Small intestine (tissue), 7 donors: ENCODE measurements at regions not wholly inside any gene's neighbourhood (a gene's known extent, or its start where the extent isn't known, plus 50 kb on each side); places are given as distances from the start of the nearest gene placed in this dataset.

Experiments used
- DNase-seq, 2 donors: peaks; one replicate each; pipeline versions ENCODE4 v3.0.0 to v3.0.0-alpha.2; 2013
- FAIRE-seq: peaks from 2 replicates; lab custom pipeline; 2012; peaks lifted over from hg19 to GRCh38; lab: Jason Lieb, UNC
- H3K27ac ChIP-seq, 3 donors: one replicate each; pipeline ENCODE4 v1.5.1; 2013; ENCODE audit warnings: low read length in 2 of 3, mild to moderate bottlenecking in 2 of 3, control low read depth in 1 of 3, inconsistent platforms in 1 of 3, low read depth in 1 of 3, moderate library complexity in 1 of 3
- H3K27me3 ChIP-seq, 3 donors: one replicate each; pipeline ENCODE4 v1.6.1; 2013; ENCODE audit warnings: low read length in 3 of 3, inconsistent platforms in 1 of 3; ENCODE audit not compliant: control insufficient read depth in 3 of 3, insufficient read depth in 3 of 3
- H3K36me3 ChIP-seq, 3 donors: one replicate each; pipeline ENCODE4 v1.6.1; 2013; ENCODE audit warnings: low read length in 3 of 3, inconsistent platforms in 1 of 3, low read depth in 1 of 3, mild to moderate bottlenecking in 1 of 3, moderate library complexity in 1 of 3; ENCODE audit not compliant: control insufficient read depth in 3 of 3, insufficient read depth in 2 of 3
- H3K4me1 ChIP-seq, 3 donors: one replicate each; pipeline ENCODE4 v1.6.1; 2013; ENCODE audit warnings: low read length in 2 of 3, inconsistent platforms in 1 of 3, low read depth in 1 of 3, mild to moderate bottlenecking in 1 of 3, moderate library complexity in 1 of 3; ENCODE audit not compliant: control insufficient read depth in 3 of 3, insufficient read depth in 2 of 3
- H3K4me3 ChIP-seq, 3 donors: one replicate each; pipeline ENCODE4 v1.5.1; 2013; ENCODE audit warnings: low read length in 3 of 3, control low read depth in 1 of 3, inconsistent platforms in 1 of 3, low read depth in 1 of 3, mild to moderate bottlenecking in 1 of 3, moderate library complexity in 1 of 3
- H3K9me3 ChIP-seq, 2 donors: one replicate each; pipeline ENCODE4 v1.6.1; 2013; ENCODE audit warnings: low read depth in 1 of 2, low read length in 1 of 2; ENCODE audit not compliant: control insufficient read depth in 2 of 2, insufficient read depth in 1 of 2
- whole genome bisulfite sequencing, 3 donors: extraction: QIAGEN DNeasy Blood & Tissue Kit; methylation state at CpG; one replicate each; pipeline ENCODE4 v1.1.7; 2013; 5-methylcytosine and 5-hydroxymethylcytosine counted together
- donor health status: healthy with polysubstance abuse.
- donor health status: control.
- donor health status: control.
- donor health status: Bipolar disorder and iron deficiency.
- donor health status: healthy.

- no peaks in the 10 kb centered on the region for H3K36me3 ChIP-seq
- no peak for FAIRE-seq
- 64 to 72% (median 66%) methylated on average over 6 of the region's 6 CpGs for whole genome bisulfite sequencing, 3 donors
- H3K4me3 ChIP-seq = no peak overlapping the region
- no peak for DNase-seq
- H3K4me1 ChIP-seq = no peaks in the 10 kb centered on the region
- H3K9me3 ChIP-seq = no peaks in the 10 kb centered on the region
- no peak overlapping the region for H3K27ac ChIP-seq
- H3K27me3 ChIP-seq = no peaks in the 10 kb centered on the region
Measured at GRCh38 chr18:56278421-56279003, 359.9 kb downstream of the TXNL1 start.

GRCh38 chr18:56276466-56276865 lies 361.9 kb downstream of the TXNL1 start:
- Histone ChIP-seq H3K4me1 (no peaks in the 10 kb centered on the region), H3K27ac (no peak overlapping the region), H3K9me3 (no peaks in the 10 kb centered on the region), H3K27me3 (no peaks in the 10 kb centered on the region), H3K4me3 (no peak overlapping the region), H3K36me3 (no peaks in the 10 kb centered on the region)
- DNase-seq (no peak), FAIRE-seq (no peak)
- WGBS, 3 donors = 71 to 74% (median 72%) methylated on average over 3 of the region's 3 CpGs

GRCh38 chr18:56273541-56274219 lies 364.7 kb downstream of the TXNL1 start:
- DNase-seq (no peak), FAIRE-seq (no peak)
- H3K27ac ChIP-seq = no peak overlapping the region
- no peaks in the 10 kb centered on the region for H3K27me3 ChIP-seq
- H3K4me1 ChIP-seq = no peaks in the 10 kb centered on the region
- H3K4me3 ChIP-seq = no peak overlapping the region
- WGBS, 3 donors = 71 to 82% (median 78%) methylated on average over 1 of the region's 1 CpG
- no peaks in the 10 kb centered on the region for H3K36me3 ChIP-seq
- no peaks in the 10 kb centered on the region for H3K9me3 ChIP-seq

GRCh38 chr18:56270671-56271250 lies 367.6 kb downstream of the TXNL1 start:
- Histone ChIP-seq H3K36me3 (no peaks in the 10 kb centered on the region), H3K27me3 (no peaks in the 10 kb centered on the region), H3K9me3 (peaks cover 0 to 2% of the 10 kb centered on the region in 2 donors), H3K4me1 (no peaks in the 10 kb centered on the region), H3K4me3 (no peak overlapping the region), H3K27ac (no peak overlapping the region)
- 93 to 97% (median 95%) methylated on average over 1 of the region's 1 CpG for WGBS, 3 donors
- DNase-seq (no peak), FAIRE-seq (no peak)

- no peak overlapping the region for H3K27ac ChIP-seq
- H3K4me1 ChIP-seq = no peaks in the 10 kb centered on the region
- no peaks in the 10 kb centered on the region for H3K36me3 ChIP-seq
- no peaks in the 10 kb centered on the region for H3K27me3 ChIP-seq
- H3K4me3 ChIP-seq = no peak overlapping the region
- WGBS, 3 donors = 79 to 94% (median 90%) methylated on average over 1 of the region's 1 CpG
- DNase-seq (no peak), FAIRE-seq (no peak)
- H3K9me3 ChIP-seq = peaks cover 0 to 2% of the 10 kb centered on the region in 2 donors
Measured at GRCh38 chr18:56269958-56270357, 368.4 kb downstream of the TXNL1 start.

- FAIRE-seq = no peak
- H3K4me1 ChIP-seq = no peaks in the 10 kb centered on the region
- H3K27ac ChIP-seq = no peak overlapping the region
- H3K9me3 ChIP-seq = peaks cover 0 to 3% of the 10 kb centered on the region in 2 donors
- H3K27me3 ChIP-seq = no peaks in the 10 kb centered on the region
- no peaks in the 10 kb centered on the region for H3K36me3 ChIP-seq
- H3K4me3 ChIP-seq = no peak overlapping the region
- WGBS, 3 donors = 71 to 93% (median 78%) methylated on average over 1 of the region's 1 CpG
- no peak for DNase-seq
Measured at GRCh38 chr18:56268952-56269351, 369.4 kb downstream of the TXNL1 start.

GRCh38 chr18:56267334-56267733 lies 371.1 kb downstream of the TXNL1 start:
- no peak for DNase-seq

GRCh38 chr18:56258178-56258577 lies 380.2 kb downstream of the TXNL1 start:
- H3K4me1 ChIP-seq = no peaks in the 10 kb centered on the region
- no peaks in the 10 kb centered on the region for H3K9me3 ChIP-seq
- no peak overlapping the region for H3K27ac ChIP-seq
- no peak for DNase-seq
- FAIRE-seq = no peak
- no peaks in the 10 kb centered on the region for H3K27me3 ChIP-seq
- no peaks in the 10 kb centered on the region for H3K36me3 ChIP-seq
- H3K4me3 ChIP-seq = no peak overlapping the region
- WGBS, 3 donors = 66 to 81% (median 77%) methylated on average over 3 of the region's 3 CpGs

More at GRCh38 chr18:56267334-56267733, 371.1 kb downstream of the TXNL1 start:
- no peak for FAIRE-seq
- Histone ChIP-seq H3K4me3 (no peak overlapping the region), H3K4me1 (no peaks in the 10 kb centered on the region), H3K36me3 (no peaks in the 10 kb centered on the region), H3K27me3 (no peaks in the 10 kb centered on the region), H3K27ac (no peak overlapping the region), H3K9me3 (peaks cover 0 to 5% of the 10 kb centered on the region in 2 donors)
- WGBS, 3 donors = 68 to 81% (median 79%) methylated on average over 7 of the region's 7 CpGs
